Heart right ventricle (tissue), 16 donors: ENCODE measurements at regions not wholly inside any gene's neighbourhood (a gene's known extent, or its start where the extent isn't known, plus 50 kb on each side); places are given as distances from the start of the nearest gene placed in this dataset.

Source experiments
- ATAC-seq, 8 donors: fragments of 200-7000 bp; cut with Tn5 transposase; one replicate each; pipeline ENCODE4 v1.9.1; 2020; ENCODE audit warnings: mild to moderate bottlenecking in 8 of 8, moderate library complexity in 8 of 8, moderate number of reproducible peaks in 1 of 8
- DNase-seq, 2 donors: peaks; one replicate each; pipeline ENCODE4 v3.0.0-alpha.2; 2020
- H3K27ac ChIP-seq, 10 donors: fragments of 200-600 bp; sonication (generic) in 2 of 10; one replicate each; pipeline versions ENCODE4 v1.5.0 to v1.8.0; 2020 to 2022; ENCODE audit warnings: mild to moderate bottlenecking in 3 of 10
- H3K27me3 ChIP-seq, 7 donors: fragments of 200-600 bp; one replicate each; pipeline ENCODE4 v1.8.0; 2021 to 2022; ENCODE audit warnings: mild to moderate bottlenecking in 2 of 7
- H3K36me3 ChIP-seq, 9 donors: fragments of 200-600 bp; sonication (generic) in 1 of 9; one replicate each; pipeline versions ENCODE4 v1.5.0 to v1.8.0; 2020 to 2022; ENCODE audit warnings: mild to moderate bottlenecking in 2 of 9
- H3K4me1 ChIP-seq, 9 donors: fragments of 200-600 bp; sonication (generic) in 1 of 9; one replicate each; pipeline versions ENCODE4 v1.5.0 to v1.8.0; 2020 to 2022; ENCODE audit warnings: mild to moderate bottlenecking in 4 of 9
- H3K4me3 ChIP-seq, 10 donors: fragments of 200-600 bp; sonication (generic) in 2 of 10; one replicate each; pipeline versions ENCODE4 v1.5.0 to v1.8.0; 2020 to 2022; ENCODE audit warnings: mild to moderate bottlenecking in 7 of 10, moderate library complexity in 2 of 10
- H3K9me3 ChIP-seq, 11 donors: fragments of 200-600 bp in 10 of 11; sonication (generic) in 2 of 11; one replicate each; pipeline versions ENCODE4 v1.5.0 to v1.8.0; 2013 to 2022; ENCODE audit warnings: mild to moderate bottlenecking in 2 of 11, control low read depth in 1 of 11, moderate library complexity in 1 of 11
- WGBS, 2 donors: extraction: QIAGEN DNeasy Blood & Tissue Kit; methylation state at CpG; one replicate each; pipeline ENCODE4 v1.1.7; 2013; ENCODE audit warnings: inconsistent platforms in 1 of 2; 5-methylcytosine and 5-hydroxymethylcytosine counted together
- intact Hi-C, 10 donors: fragments of 100-400 bp; cut with DNase I; formaldehyde crosslinking; loops; one replicate each; pipeline versions ENCODE4 v1.11.1 to v1.14.2; 2022
- TF ChIP-seq, protein P1 (sequence below), 9 donors: fragments of 200-600 bp; sonication (generic) in 2 of 9; IDR thresholded peaks; one replicate each; pipeline versions ENCODE4 v1.5.0 to v1.8.0; 2021 to 2022; ENCODE audit warnings: antibody characterized with exemption in 9 of 9, mild to moderate bottlenecking in 5 of 9, moderate library complexity in 1 of 9
- donor health status: Arrhythmogenic right ventricular cardiomyopathy.
- donor health status: ischemic (EF 13 %, LVEDD 7.1; RV severe dilation, severe dysfunction).
- donor health status: healthy with polysubstance abuse.
- donor health status: DM: no; HTN: yes; CAD: no.
- donor health status: DM: no; HTN: no; CAD: no.
- donor health status: ischemic (EF 25% LVEDD 6.9; RV normal size, moderate dysfunction).
- donor health status: ischemic (EF 25% LVEDD 5.7; RV mildly dilated, moderate dysfunction).
- donor health status: healthy.
- donor health status: DM: yes; HTN: yes; CAD: no.
- donor health status: Ischemic cardiomyopathy.
- donor health status: ischemic (EF 35%, LVEDD 5.7; RV mildly dilated, moderate dysfunction).
- donor health status: nonischemic (EF 11% LVEDD 7.7; RV severe dilation, severe dysfunction).
- donor health status: DM: yes; HTN: yes; CAD: no.
- donor health status: PGD.
- donor health status: ischemic (EF 29% LVEDD 5.4; RV normal size, mild dysfunction).
- donor health status: nonischemic (EF 23%, LVEDD 6.1; RV moderate dilation, normal function).

DNA sequence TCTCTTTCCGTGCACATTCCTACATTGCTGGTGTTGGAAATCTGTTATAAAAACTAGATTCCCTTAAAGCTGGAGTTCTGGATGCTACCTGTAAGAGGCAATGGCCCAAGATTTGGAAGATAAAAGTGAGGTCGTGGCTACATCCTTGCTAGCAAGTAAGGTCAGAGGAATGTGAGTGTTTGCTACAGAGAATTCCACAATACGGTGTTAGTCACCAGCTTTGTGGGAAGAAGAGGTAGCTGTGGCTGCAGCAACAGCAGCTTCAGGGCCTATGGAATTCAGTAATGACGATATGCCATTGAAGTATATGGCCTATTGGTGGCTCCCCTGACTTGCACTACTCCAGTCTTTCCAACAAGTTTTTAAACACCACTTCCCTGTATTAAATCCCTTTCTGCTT, 227.7 kb upstream of the TMEM260 start:
- intact Hi-C loops = no loop called here
- Histone ChIP-seq H3K9me3 (peaks cover 0 to 22% (median 5%) of the 10 kb centered on the region in 11 donors), H3K36me3 (no peaks in the 10 kb centered on the region), H3K4me1 (no peaks in the 10 kb centered on the region), H3K27ac (no peak overlapping the region), H3K4me3 (no peak overlapping the region), H3K27me3 (no peaks in the 10 kb centered on the region)
- TF ChIP-seq, protein P1, sequence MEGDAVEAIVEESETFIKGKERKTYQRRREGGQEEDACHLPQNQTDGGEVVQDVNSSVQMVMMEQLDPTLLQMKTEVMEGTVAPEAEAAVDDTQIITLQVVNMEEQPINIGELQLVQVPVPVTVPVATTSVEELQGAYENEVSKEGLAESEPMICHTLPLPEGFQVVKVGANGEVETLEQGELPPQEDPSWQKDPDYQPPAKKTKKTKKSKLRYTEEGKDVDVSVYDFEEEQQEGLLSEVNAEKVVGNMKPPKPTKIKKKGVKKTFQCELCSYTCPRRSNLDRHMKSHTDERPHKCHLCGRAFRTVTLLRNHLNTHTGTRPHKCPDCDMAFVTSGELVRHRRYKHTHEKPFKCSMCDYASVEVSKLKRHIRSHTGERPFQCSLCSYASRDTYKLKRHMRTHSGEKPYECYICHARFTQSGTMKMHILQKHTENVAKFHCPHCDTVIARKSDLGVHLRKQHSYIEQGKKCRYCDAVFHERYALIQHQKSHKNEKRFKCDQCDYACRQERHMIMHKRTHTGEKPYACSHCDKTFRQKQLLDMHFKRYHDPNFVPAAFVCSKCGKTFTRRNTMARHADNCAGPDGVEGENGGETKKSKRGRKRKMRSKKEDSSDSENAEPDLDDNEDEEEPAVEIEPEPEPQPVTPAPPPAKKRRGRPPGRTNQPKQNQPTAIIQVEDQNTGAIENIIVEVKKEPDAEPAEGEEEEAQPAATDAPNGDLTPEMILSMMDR (IDR thresholded peaks at IDR 0.05) = no peak
- 81 to 91% methylated on average over 4 of the region's 4 CpGs for WGBS, 2 donors
- ATAC-seq (no peak), DNase-seq (no peak)

DNA sequence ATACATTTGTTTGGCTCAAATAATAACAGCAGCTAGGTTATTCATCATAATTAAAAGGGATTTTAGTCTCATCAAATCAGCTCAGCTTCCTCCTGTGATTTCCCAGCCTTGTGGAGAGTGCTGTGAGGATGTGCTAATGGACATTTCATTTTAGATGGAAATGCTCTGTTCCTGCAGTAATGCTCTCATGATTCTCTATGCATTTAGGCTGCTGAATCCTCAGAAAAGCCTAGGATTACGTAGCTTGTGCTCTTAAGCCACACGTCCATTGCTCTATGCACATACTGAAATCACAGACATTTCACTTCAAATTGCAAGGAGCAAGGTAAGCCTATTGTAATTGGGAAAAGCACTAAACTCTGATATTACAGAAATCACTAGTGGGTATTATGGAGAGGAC, 226.6 kb upstream of the TMEM260 start:
- Histone ChIP-seq H3K36me3 (no peaks in the 10 kb centered on the region), H3K27ac (no peak overlapping the region), H3K4me1 (peaks cover 0 to 10% (median 0%) of the 10 kb centered on the region in 9 donors), H3K4me3 (no peak overlapping the region), H3K9me3 (peaks cover 0 to 20% (median 5%) of the 10 kb centered on the region in 11 donors), H3K27me3 (no peaks in the 10 kb centered on the region)
- ATAC-seq (no peak), DNase-seq (no peak)
- 88 to 96% methylated on average over 2 of the region's 2 CpGs for WGBS, 2 donors
- intact Hi-C loops = no loop called here
- TF ChIP-seq, protein P1 (IDR thresholded peaks at IDR 0.05) = no peak

DNA sequence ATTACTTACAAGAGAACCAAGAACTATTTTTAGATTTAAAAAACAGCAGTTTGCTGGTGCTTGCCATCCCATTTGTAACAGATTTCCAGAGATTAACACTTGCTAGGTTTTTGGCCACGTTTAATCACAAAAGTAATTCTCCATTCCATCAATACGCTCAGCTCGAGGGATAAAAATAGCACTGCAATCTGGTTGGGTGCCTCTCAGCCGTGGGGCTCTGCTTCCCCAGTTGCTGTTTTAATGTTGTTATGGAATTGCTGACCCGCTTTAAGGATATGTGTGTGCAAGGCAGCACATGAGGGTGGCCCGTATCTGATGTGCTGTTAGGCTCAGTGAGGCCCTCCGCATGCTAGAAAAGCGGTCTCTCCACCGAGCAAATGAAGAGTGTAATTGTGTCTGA, 222.2 kb upstream of the TMEM260 start:
- Histone ChIP-seq H3K4me3 (no peak overlapping the region), H3K9me3 (peaks cover 0 to 4% (median 0%) of the 10 kb centered on the region in 11 donors), H3K27me3 (no peaks in the 10 kb centered on the region), H3K27ac (no peak overlapping the region), H3K36me3 (no peaks in the 10 kb centered on the region), H3K4me1 (peaks cover 0 to 10% (median 0%) of the 10 kb centered on the region in 9 donors)
- TF ChIP-seq, protein P1 (IDR thresholded peaks at IDR 0.05) = no peak
- intact Hi-C loops = no loop called here
- DNase-seq = no peak
- 41 to 49% methylated on average over 9 of the region's 9 CpGs for WGBS, 2 donors
- ATAC-seq = peak in 1 of 8 donors; percentile 27

DNA sequence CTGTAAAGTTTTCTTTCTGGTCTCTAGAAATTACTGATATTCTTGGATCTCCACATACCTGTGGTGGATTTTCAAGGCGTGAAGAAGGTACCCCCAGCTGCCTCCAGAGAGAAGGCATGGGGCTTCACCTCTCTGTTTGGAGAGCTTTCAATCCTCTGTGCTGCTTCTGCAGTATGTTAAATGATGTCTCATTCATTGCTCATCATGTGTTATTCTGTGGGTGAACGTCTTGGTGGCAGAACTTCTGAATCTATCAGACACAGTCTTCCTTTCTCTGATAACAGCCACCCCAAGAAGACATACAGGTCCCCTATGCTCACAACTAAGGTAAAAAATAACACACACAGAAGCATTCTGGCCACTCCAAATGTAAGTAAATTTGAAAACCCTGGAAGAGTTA, 221.3 kb upstream of the TMEM260 start:
- intact Hi-C loops = no loop called here
- WGBS, 2 donors = 70 to 75% methylated on average over 2 of the region's 2 CpGs
- no peak for DNase-seq
- TF ChIP-seq, protein P1 (IDR thresholded peaks at IDR 0.05) = no peak
- no peak overlapping the region for H3K4me3 ChIP-seq
- H3K27me3 ChIP-seq = no peaks in the 10 kb centered on the region
- ATAC-seq = no peak
- peaks cover 0 to 4% (median 0%) of the 10 kb centered on the region in 11 donors for H3K9me3 ChIP-seq
- H3K4me1 ChIP-seq = peaks cover 0 to 10% (median 0%) of the 10 kb centered on the region in 9 donors
- no peak overlapping the region for H3K27ac ChIP-seq
- H3K36me3 ChIP-seq = no peaks in the 10 kb centered on the region
